ENCODE measurements at regions not wholly inside any gene's neighbourhood (a gene's known extent, or its start where the extent isn't known, plus 50 kb on each side); places are given as distances from the start of the nearest gene placed in this dataset.

DNA sequence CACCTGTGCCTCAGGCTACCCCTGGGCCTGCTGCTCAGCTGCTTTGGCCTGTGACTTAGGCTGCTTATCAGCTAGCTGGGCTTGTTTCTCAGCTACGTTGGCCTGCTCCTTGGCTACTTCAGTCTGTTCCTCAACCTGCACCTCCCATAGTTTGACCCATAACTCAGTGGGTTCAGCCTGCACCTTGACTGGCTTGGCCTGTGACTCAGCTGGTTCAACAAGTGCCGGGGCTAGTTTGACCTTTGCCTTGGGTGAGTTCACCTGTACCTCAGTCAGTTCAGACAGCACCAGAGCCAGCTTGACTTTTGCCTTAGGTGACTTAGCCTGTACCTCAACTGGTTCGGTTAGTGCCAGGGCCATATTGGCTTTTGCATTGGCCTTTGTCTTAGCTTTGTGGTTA, 171.2 kb downstream of the MSN start:
- Histone ChIP-seq H3K4me3 (ENCODE audit: low read length in 2 of 2) (no peak overlapping the region), H3K27me3 (ENCODE audit: control insufficient read depth in 3 of 3, insufficient read depth in 3 of 3, low read depth in 1 of 3, low read length in 3 of 3) (no peaks in the 10 kb centered on the region), H3K79me1 (ENCODE audit: low read depth, low read length) (no peaks in the 10 kb centered on the region), H2BK120ac (ENCODE audit: low read depth, low read length) (no peak overlapping the region), H2BK5ac (ENCODE audit: low read length) (no peak overlapping the region), H2BK12ac (ENCODE audit: low read length) (no peak overlapping the region), H3K4ac (ENCODE audit: low read length) (no peak overlapping the region), H3K18ac (ENCODE audit: low read length) (no peak overlapping the region), H4K8ac (ENCODE audit: low read depth, low read length) (no peak overlapping the region), H2BK15ac (ENCODE audit: low read length) (no peak overlapping the region), H3K4me1 (ENCODE audit: control insufficient read depth in 2 of 2, insufficient read depth in 1 of 2, low read depth in 1 of 2, low read length in 2 of 2) (no peaks in the 10 kb centered on the region), H3K9me3 (replicated peaks in 1 of 2; ENCODE audit: control insufficient read depth in 2 of 2, insufficient read depth in 1 of 2, low read depth in 1 of 2, low read length in 2 of 2) (no peaks in the 10 kb centered on the region), H3K36me3 (replicated peaks in 1 of 2; ENCODE audit: control insufficient read depth in 2 of 2, insufficient read depth in 2 of 2, low read length in 2 of 2) (no peaks in the 10 kb centered on the region), H3K9ac (ENCODE audit: low read depth, low read length, poor library complexity) (no peak overlapping the region), H2AK5ac (ENCODE audit: low read depth, low read length) (no peak overlapping the region), H3K14ac (ENCODE audit: low read length) (no peak overlapping the region), H4K91ac (ENCODE audit: low read depth, low read length, poor library complexity) (no peak overlapping the region), H3K4me2 (ENCODE audit: insufficient read depth, low read length, poor library complexity, severe bottlenecking) (no peak overlapping the region), H3K23ac (ENCODE audit: low read depth, low read length, poor library complexity) (no peak overlapping the region), H2AFZ (ENCODE audit: low read length) (no peak overlapping the region), H3K27ac (replicated peaks; ENCODE audit: low read length) (no peak overlapping the region)
- no CpG with 5 or more reads among the region's 3 CpGs for WGBS, 2 donors (ENCODE audit: extremely low coverage in 2 of 2, insufficient read length in 2 of 2, insufficient replicate concordance in 1 of 2)
- no peak for DNase-seq (ENCODE audit: low spot score)

- Histone ChIP-seq H2BK12ac (ENCODE audit: low read length) (no peak overlapping the region), H3K36me3 (replicated peaks in 1 of 2; ENCODE audit: control insufficient read depth in 2 of 2, insufficient read depth in 2 of 2, low read length in 2 of 2) (no peaks in the 10 kb centered on the region), H3K14ac (ENCODE audit: low read length) (no peak overlapping the region), H2AK5ac (ENCODE audit: low read depth, low read length) (no peak overlapping the region), H3K4me2 (ENCODE audit: insufficient read depth, low read length, poor library complexity, severe bottlenecking) (no peak overlapping the region), H3K4ac (ENCODE audit: low read length) (no peak overlapping the region), H3K27ac (replicated peaks; ENCODE audit: low read length) (no peak overlapping the region), H2BK15ac (ENCODE audit: low read length) (no peak overlapping the region), H4K8ac (ENCODE audit: low read depth, low read length) (no peak overlapping the region), H3K4me1 (ENCODE audit: control insufficient read depth in 2 of 2, insufficient read depth in 1 of 2, low read depth in 1 of 2, low read length in 2 of 2) (no peaks in the 10 kb centered on the region), H3K9ac (ENCODE audit: low read depth, low read length, poor library complexity) (no peak overlapping the region), H3K4me3 (ENCODE audit: low read length in 2 of 2) (no peak overlapping the region), H3K27me3 (ENCODE audit: control insufficient read depth in 3 of 3, insufficient read depth in 3 of 3, low read depth in 1 of 3, low read length in 3 of 3) (no peaks in the 10 kb centered on the region), H3K23ac (ENCODE audit: low read depth, low read length, poor library complexity) (no peak overlapping the region), H2AFZ (ENCODE audit: low read length) (no peak overlapping the region), H3K18ac (ENCODE audit: low read length) (no peak overlapping the region), H4K91ac (ENCODE audit: low read depth, low read length, poor library complexity) (no peak overlapping the region), H2BK5ac (ENCODE audit: low read length) (no peak overlapping the region), H2BK120ac (ENCODE audit: low read depth, low read length) (no peak overlapping the region), H3K9me3 (replicated peaks in 1 of 2; ENCODE audit: control insufficient read depth in 2 of 2, insufficient read depth in 1 of 2, low read depth in 1 of 2, low read length in 2 of 2) (no peaks in the 10 kb centered on the region), H3K79me1 (ENCODE audit: low read depth, low read length) (no peaks in the 10 kb centered on the region)
- WGBS, 2 donors (ENCODE audit: extremely low coverage in 2 of 2, insufficient read length in 2 of 2, insufficient replicate concordance in 1 of 2), result no CpG with 5 or more reads among the region's 4 CpGs
- no peak for DNase-seq (ENCODE audit: low spot score)
Observed at GRCh38 chrX:65837875-65838549, 170.6 kb downstream of the MSN start.

DNA sequence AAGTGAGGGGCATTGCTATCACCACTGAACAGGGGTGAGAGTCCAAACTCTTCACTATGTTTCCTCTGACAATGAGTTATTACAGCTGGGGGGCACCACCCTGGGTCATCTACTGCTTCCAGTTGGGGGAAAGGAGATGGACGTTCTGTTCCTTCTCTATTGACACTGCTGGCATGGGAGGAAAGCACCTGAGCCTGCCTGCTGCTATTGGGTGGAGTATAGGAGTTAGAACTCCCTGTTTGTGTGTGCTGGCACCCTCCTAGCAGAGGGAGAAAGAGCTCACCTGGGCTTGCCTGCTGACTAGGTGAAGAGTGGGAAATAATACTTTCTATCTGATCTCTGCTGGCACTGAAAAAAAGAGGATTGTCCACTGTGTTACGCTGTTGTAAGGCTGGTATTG, 163.8 kb downstream of the MSN start:
- Histone ChIP-seq H2BK120ac (ENCODE audit: low read depth, low read length) (no peak overlapping the region), H3K79me1 (ENCODE audit: low read depth, low read length) (no peaks in the 10 kb centered on the region), H3K4me3 (ENCODE audit: low read length in 2 of 2) (no peak overlapping the region), H3K14ac (ENCODE audit: low read length) (no peak overlapping the region), H3K18ac (ENCODE audit: low read length) (no peak overlapping the region), H3K4me1 (ENCODE audit: control insufficient read depth in 2 of 2, insufficient read depth in 1 of 2, low read depth in 1 of 2, low read length in 2 of 2) (no peaks in the 10 kb centered on the region), H3K4me2 (ENCODE audit: insufficient read depth, low read length, poor library complexity, severe bottlenecking) (no peak overlapping the region), H3K23ac (ENCODE audit: low read depth, low read length, poor library complexity) (no peak overlapping the region), H2AFZ (ENCODE audit: low read length) (no peak overlapping the region), H4K8ac (ENCODE audit: low read depth, low read length) (no peak overlapping the region), H3K4ac (ENCODE audit: low read length) (no peak overlapping the region), H3K9ac (ENCODE audit: low read depth, low read length, poor library complexity) (no peak overlapping the region), H2BK12ac (ENCODE audit: low read length) (no peak overlapping the region), H3K27ac (replicated peaks; ENCODE audit: low read length) (no peak overlapping the region), H2AK5ac (ENCODE audit: low read depth, low read length) (no peak overlapping the region), H4K91ac (ENCODE audit: low read depth, low read length, poor library complexity) (no peak overlapping the region), H3K9me3 (replicated peaks in 1 of 2; ENCODE audit: control insufficient read depth in 2 of 2, insufficient read depth in 1 of 2, low read depth in 1 of 2, low read length in 2 of 2) (no peaks in the 10 kb centered on the region), H2BK5ac (ENCODE audit: low read length) (no peak overlapping the region), H2BK15ac (ENCODE audit: low read length) (no peak overlapping the region), H3K27me3 (ENCODE audit: control insufficient read depth in 3 of 3, insufficient read depth in 3 of 3, low read depth in 1 of 3, low read length in 3 of 3) (no peaks in the 10 kb centered on the region), H3K36me3 (replicated peaks in 1 of 2; ENCODE audit: control insufficient read depth in 2 of 2, insufficient read depth in 2 of 2, low read length in 2 of 2) (no peaks in the 10 kb centered on the region)
- no peak for DNase-seq (ENCODE audit: low spot score)
- WGBS, 2 donors (ENCODE audit: extremely low coverage in 2 of 2, insufficient read length in 2 of 2, insufficient replicate concordance in 1 of 2), result no CpG with 5 or more reads among the region's 2 CpGs

GRCh38 chrX:65828599-65828998, 161.1 kb downstream of the MSN start:
- no peak overlapping the region for H3K27ac ChIP-seq (replicated peaks; ENCODE audit: low read length)
- H4K8ac ChIP-seq (ENCODE audit: low read depth, low read length), result no peak overlapping the region
- H2BK120ac ChIP-seq (ENCODE audit: low read depth, low read length), result no peak overlapping the region
- no peak overlapping the region for H3K18ac ChIP-seq (ENCODE audit: low read length)
- H3K4me2 ChIP-seq (ENCODE audit: insufficient read depth, low read length, poor library complexity, severe bottlenecking), result no peak overlapping the region
- no peak overlapping the region for H3K9ac ChIP-seq (ENCODE audit: low read depth, low read length, poor library complexity)
- no peaks in the 10 kb centered on the region for H3K4me1 ChIP-seq (ENCODE audit: control insufficient read depth in 2 of 2, insufficient read depth in 1 of 2, low read depth in 1 of 2, low read length in 2 of 2)
- H3K79me1 ChIP-seq (ENCODE audit: low read depth, low read length), result no peaks in the 10 kb centered on the region
- no peak overlapping the region for H2BK15ac ChIP-seq (ENCODE audit: low read length)
- H3K36me3 ChIP-seq (replicated peaks in 1 of 2; ENCODE audit: control insufficient read depth in 2 of 2, insufficient read depth in 2 of 2, low read length in 2 of 2), result no peaks in the 10 kb centered on the region
- no peak overlapping the region for H2BK12ac ChIP-seq (ENCODE audit: low read length)
- H2BK5ac ChIP-seq (ENCODE audit: low read length), result no peak overlapping the region
- H3K9me3 ChIP-seq (replicated peaks in 1 of 2; ENCODE audit: control insufficient read depth in 2 of 2, insufficient read depth in 1 of 2, low read depth in 1 of 2, low read length in 2 of 2), result no peaks in the 10 kb centered on the region
- H4K91ac ChIP-seq (ENCODE audit: low read depth, low read length, poor library complexity), result no peak overlapping the region
- no peak overlapping the region for H2AK5ac ChIP-seq (ENCODE audit: low read depth, low read length)
- H3K14ac ChIP-seq (ENCODE audit: low read length), result no peak overlapping the region
- H3K4me3 ChIP-seq (ENCODE audit: low read length in 2 of 2), result no peak overlapping the region
- no peak for DNase-seq (ENCODE audit: low spot score)
- H3K23ac ChIP-seq (ENCODE audit: low read depth, low read length, poor library complexity), result no peak overlapping the region
- no peak overlapping the region for H3K4ac ChIP-seq (ENCODE audit: low read length)
- H3K27me3 ChIP-seq (ENCODE audit: control insufficient read depth in 3 of 3, insufficient read depth in 3 of 3, low read depth in 1 of 3, low read length in 3 of 3), result no peaks in the 10 kb centered on the region
- no peak overlapping the region for H2AFZ ChIP-seq (ENCODE audit: low read length)
- no CpG with 5 or more reads among the region's 3 CpGs for WGBS, 2 donors (ENCODE audit: extremely low coverage in 2 of 2, insufficient read length in 2 of 2, insufficient replicate concordance in 1 of 2)
